ENCODE measurements at regions not wholly inside any gene's neighbourhood (a gene's known extent, or its start where the extent isn't known, plus 50 kb on each side); places are given as distances from the start of the nearest gene placed in this dataset.

- Histone ChIP-seq H3K27ac (no peak overlapping the region), H3K4me1 (peaks cover 0 to under 1% (median 0%) of the 10 kb centered on the region in 4 donors), H3K27me3 (no peaks in the 10 kb centered on the region), H3K9me3 (peaks cover 0 to 4% (median 0%) of the 10 kb centered on the region in 4 donors), H3K36me3 (no peaks in the 10 kb centered on the region), H3K4me3 (no peak overlapping the region)
- DNase-seq: no peak
- intact Hi-C loops (cut with DNase I): no loop called here
- WGBS, 2 donors: 87 to 97% methylated on average over 1 of the region's 1 CpG
- no peak for TF ChIP-seq EP300 (IDR thresholded peaks at IDR 0.05)
- TF ChIP-seq CTCF (IDR thresholded peaks at IDR 0.05): no peak
- no peak for TF ChIP-seq POLR2A (IDR thresholded peaks at IDR 0.05)
- no peak for TF ChIP-seq POLR2AphosphoS5 (IDR thresholded peaks at IDR 0.05)
Measured at GRCh38 chr21:34289856-34290255, 74.0 kb upstream of the KCNE2 start.

- Histone ChIP-seq H3K36me3 (no peaks in the 10 kb centered on the region), H3K27ac (no peak overlapping the region), H3K9me3 (no peaks in the 10 kb centered on the region), H3K27me3 (no peaks in the 10 kb centered on the region), H3K4me1 (no peaks in the 10 kb centered on the region), H3K4me3 (no peak overlapping the region)
- no peak for DNase-seq
- TF ChIP-seq CTCF (IDR thresholded peaks at IDR 0.05): no peak
- no peak for TF ChIP-seq POLR2A (IDR thresholded peaks at IDR 0.05)
- intact Hi-C loops (cut with DNase I): no loop called here
- WGBS, 2 donors: 80 to 88% methylated on average over 2 of the region's 2 CpGs
Measured at GRCh38 chr21:34296878-34297277, 66.9 kb upstream of the KCNE2 start.

GRCh38 chr21:34298534-34299167 is 65.2 kb upstream of the KCNE2 start:
- Histone ChIP-seq H3K4me3 (no peak overlapping the region), H3K27ac (no peak overlapping the region), H3K4me1 (no peaks in the 10 kb centered on the region), H3K36me3 (no peaks in the 10 kb centered on the region), H3K9me3 (no peaks in the 10 kb centered on the region), H3K27me3 (no peaks in the 10 kb centered on the region)
- intact Hi-C loops (cut with DNase I): no loop called here
- TF ChIP-seq POLR2AphosphoS5 (IDR thresholded peaks at IDR 0.05) (peak in 3 of 4 donors; percentile 16 to 38 (median 30)), POLR2A (IDR thresholded peaks at IDR 0.05) (no peak)
- WGBS, 2 donors: 69 to 71% methylated on average over 3 of the region's 3 CpGs
- peak; percentile 67 for DNase-seq

- H3K9me3 ChIP-seq: no peaks in the 10 kb centered on the region
- intact Hi-C loops (cut with DNase I): no loop called here
- no peak for DNase-seq
Measured at GRCh38 chr21:34299168-34299539, 64.7 kb upstream of the KCNE2 start.

GRCh38 chr21:34302521-34302920 is 61.3 kb upstream of the KCNE2 start:
- DNase-seq: no peak
- no peak overlapping the region for H3K4me3 ChIP-seq
- TF ChIP-seq EP300 (IDR thresholded peaks at IDR 0.05): no peak
- TF ChIP-seq POLR2A (IDR thresholded peaks at IDR 0.05): no peak
- no peak for TF ChIP-seq CTCF (IDR thresholded peaks at IDR 0.05)
- no peak for TF ChIP-seq POLR2AphosphoS5 (IDR thresholded peaks at IDR 0.05)
- no peaks in the 10 kb centered on the region for H3K36me3 ChIP-seq
- no peak overlapping the region for H3K27ac ChIP-seq
- no peaks in the 10 kb centered on the region for H3K27me3 ChIP-seq
- intact Hi-C loops (cut with DNase I): no loop called here
- peaks cover 0 to 22% (median 12%) of the 10 kb centered on the region in 4 donors for H3K4me1 ChIP-seq
- no peaks in the 10 kb centered on the region for H3K9me3 ChIP-seq
- WGBS, 2 donors: 83 to 85% methylated on average over 6 of the region's 6 CpGs

More at GRCh38 chr21:34299168-34299539, 64.7 kb upstream of the KCNE2 start:
- WGBS, 2 donors: 55 to 72% methylated on average over 2 of the region's 2 CpGs
- Histone ChIP-seq H3K27me3 (no peaks in the 10 kb centered on the region), H3K36me3 (no peaks in the 10 kb centered on the region), H3K4me3 (no peak overlapping the region), H3K4me1 (no peaks in the 10 kb centered on the region), H3K27ac (no peak overlapping the region)
- TF ChIP-seq CTCF (IDR thresholded peaks at IDR 0.05): no peak
- TF ChIP-seq POLR2A (IDR thresholded peaks at IDR 0.05): no peak
- no peak for TF ChIP-seq EP300 (IDR thresholded peaks at IDR 0.05)
- TF ChIP-seq POLR2AphosphoS5 (IDR thresholded peaks at IDR 0.05): no peak

Measured in sigmoid colon (tissue), 6 donors.